GM23338 (cell line): ENCODE measurements at regions not wholly inside any gene's neighbourhood (a gene's known extent, or its start where the extent isn't known, plus 50 kb on each side); places are given as distances from the start of the nearest gene placed in this dataset.

Experiments
- ATAC-seq: fragments of 200-7000 bp; cut with Tn5 transposase; 3 replicates; pipeline ENCODE4 v1.9.1; 2020
- DNase-seq: peaks from one replicate; pipeline ENCODE4 v3.0.0-alpha.2; 2015; ENCODE audit warnings: low spot score
- H2AFZ ChIP-seq: fragments of 200-600 bp; sonication (generic); 2 replicates; pipeline ENCODE4 v1.8.0; 2016; ENCODE audit warnings: antibody characterized with exemption, mild to moderate bottlenecking, moderate library complexity
- H3F3A ChIP-seq: fragments of 200-600 bp; sonication (generic); replicated peaks from 2 replicates; pipeline ENCODE4 v1.8.0; 2017; ENCODE audit warnings: antibody characterized with exemption, mixed run types, low read depth
- H3K27ac ChIP-seq: fragments of 200-600 bp; sonication (generic); 2 replicates; pipeline ENCODE4 v1.6.1; 2016; ENCODE audit warnings: low read depth
- H3K27me3 ChIP-seq: fragments of 200-600 bp; sonication (generic); 2 replicates; pipeline ENCODE4 v1.8.0; 2016; ENCODE audit warnings: mild to moderate bottlenecking, mixed run types, moderate library complexity; ENCODE audit not compliant: insufficient read depth
- H3K36me3 ChIP-seq: fragments of 200-600 bp; sonication (generic); 2 replicates; pipeline ENCODE4 v1.8.0; 2016; ENCODE audit warnings: mild to moderate bottlenecking; ENCODE audit not compliant: insufficient read depth
- H3K4me1 ChIP-seq: fragments of 200-600 bp; sonication (generic); 2 replicates; pipeline ENCODE4 v1.8.0; 2016; ENCODE audit warnings: mild to moderate bottlenecking, moderate library complexity; ENCODE audit not compliant: insufficient read depth
- H3K4me2 ChIP-seq: fragments of 200-600 bp; sonication (generic); 2 replicates; pipeline ENCODE4 v1.7.1; 2017; ENCODE audit warnings: mixed run types
- H3K4me3 ChIP-seq: fragments of 200-600 bp; sonication (generic); 2 replicates; pipeline ENCODE4 v1.6.1; 2016; ENCODE audit warnings: mixed run types
- H3K79me2 ChIP-seq: fragments of 200-600 bp; sonication (generic); replicated peaks from 2 replicates; pipeline ENCODE4 v1.8.0; 2017; ENCODE audit warnings: mild to moderate bottlenecking; ENCODE audit not compliant: insufficient read depth
- H3K9me2 ChIP-seq: fragments of 200-600 bp; sonication (generic); 2 replicates; pipeline ENCODE4 v1.8.0; 2017; ENCODE audit not compliant: insufficient read depth
- H4K20me1 ChIP-seq: fragments of 200-600 bp; sonication (generic); replicated peaks from 2 replicates; pipeline ENCODE4 v1.8.0; 2017; ENCODE audit warnings: mild to moderate bottlenecking; ENCODE audit not compliant: insufficient read depth
- H3K27ac Mint-ChIP-seq: 2 replicates; pipeline ENCODE4 v1.8.0; 2020; ENCODE audit warnings: inconsistent platforms, mild to moderate bottlenecking, moderate library complexity, mixed read lengths
- H3K27me3 Mint-ChIP-seq: 3 replicates; pipeline ENCODE4 v1.8.0; 2022; ENCODE audit warnings: low read depth, mild to moderate bottlenecking, moderate library complexity, mixed read lengths, inconsistent platforms; ENCODE audit not compliant: insufficient read depth, poor library complexity
- H3K36me3 Mint-ChIP-seq: 3 replicates; pipeline ENCODE4 v1.8.0; 2021; ENCODE audit warnings: low read depth, mild to moderate bottlenecking, inconsistent platforms, moderate library complexity, mixed read lengths
- H3K4me1 Mint-ChIP-seq: 3 replicates; pipeline ENCODE4 v1.8.0; 2020; ENCODE audit warnings: mild to moderate bottlenecking, inconsistent platforms, mixed read lengths
- H3K4me3 Mint-ChIP-seq: 3 replicates; pipeline ENCODE4 v1.8.0; 2021; ENCODE audit warnings: moderate library complexity, mild to moderate bottlenecking, inconsistent platforms, mixed read lengths
- H3K9me3 Mint-ChIP-seq: 3 replicates; pipeline ENCODE4 v1.8.0; 2020; ENCODE audit warnings: moderate library complexity, mild to moderate bottlenecking, inconsistent platforms, mixed read lengths
- ZNF462 ChIP-seq: fragments of 250-450 bp; sonication (Bioruptor Pico); IDR thresholded peaks from 2 replicates; pipeline ENCODE4 v1.5.0; 2020; ENCODE audit warnings: mild to moderate bottlenecking, moderate library complexity
- TF ChIP-seq, protein P1 (sequence below): IDR thresholded peaks from one replicate; pipeline ENCODE4 v1.6.1; 2018; ENCODE audit warnings: antibody characterized with exemption; ENCODE audit not compliant: unreplicated experiment

GRCh38 chr6:10219510-10219909, 195.4 kb downstream of the TFAP2A start (continued):
- TF ChIP-seq ZNF462 (CRISPR knock-in tag), result no peak

- no peaks in the 10 kb centered on the region for H3K4me1 Mint-ChIP-seq
Measured at GRCh38 chr6:10217111-10217510, 197.8 kb downstream of the TFAP2A start.

More at GRCh38 chr6:10217111-10217510, 197.8 kb downstream of the TFAP2A start:
- H3K36me3 Mint-ChIP-seq, result no peaks in the 10 kb centered on the region
- H3K9me3 Mint-ChIP-seq, result no peaks in the 10 kb centered on the region
- H3K4me3 Mint-ChIP-seq, result no peak overlapping the region
- H3K79me2 ChIP-seq, result no peaks in the 10 kb centered on the region
- H3K27ac Mint-ChIP-seq, result no peak overlapping the region
- H4K20me1 ChIP-seq, result no peaks in the 10 kb centered on the region
- no peaks in the 10 kb centered on the region for H3K27me3 Mint-ChIP-seq
- H3K27me3 ChIP-seq, result no peaks in the 10 kb centered on the region
- H3K9me2 ChIP-seq, result no peaks in the 10 kb centered on the region
- no peak overlapping the region for H3K27ac ChIP-seq
- no peaks in the 10 kb centered on the region for H3K36me3 ChIP-seq
- peak overlapping the region; percentile 81 for H2AFZ ChIP-seq
- no peaks in the 10 kb centered on the region for H3K4me1 ChIP-seq
- H3F3A ChIP-seq, result no peaks in the 10 kb centered on the region
- TF ChIP-seq, protein P1, sequence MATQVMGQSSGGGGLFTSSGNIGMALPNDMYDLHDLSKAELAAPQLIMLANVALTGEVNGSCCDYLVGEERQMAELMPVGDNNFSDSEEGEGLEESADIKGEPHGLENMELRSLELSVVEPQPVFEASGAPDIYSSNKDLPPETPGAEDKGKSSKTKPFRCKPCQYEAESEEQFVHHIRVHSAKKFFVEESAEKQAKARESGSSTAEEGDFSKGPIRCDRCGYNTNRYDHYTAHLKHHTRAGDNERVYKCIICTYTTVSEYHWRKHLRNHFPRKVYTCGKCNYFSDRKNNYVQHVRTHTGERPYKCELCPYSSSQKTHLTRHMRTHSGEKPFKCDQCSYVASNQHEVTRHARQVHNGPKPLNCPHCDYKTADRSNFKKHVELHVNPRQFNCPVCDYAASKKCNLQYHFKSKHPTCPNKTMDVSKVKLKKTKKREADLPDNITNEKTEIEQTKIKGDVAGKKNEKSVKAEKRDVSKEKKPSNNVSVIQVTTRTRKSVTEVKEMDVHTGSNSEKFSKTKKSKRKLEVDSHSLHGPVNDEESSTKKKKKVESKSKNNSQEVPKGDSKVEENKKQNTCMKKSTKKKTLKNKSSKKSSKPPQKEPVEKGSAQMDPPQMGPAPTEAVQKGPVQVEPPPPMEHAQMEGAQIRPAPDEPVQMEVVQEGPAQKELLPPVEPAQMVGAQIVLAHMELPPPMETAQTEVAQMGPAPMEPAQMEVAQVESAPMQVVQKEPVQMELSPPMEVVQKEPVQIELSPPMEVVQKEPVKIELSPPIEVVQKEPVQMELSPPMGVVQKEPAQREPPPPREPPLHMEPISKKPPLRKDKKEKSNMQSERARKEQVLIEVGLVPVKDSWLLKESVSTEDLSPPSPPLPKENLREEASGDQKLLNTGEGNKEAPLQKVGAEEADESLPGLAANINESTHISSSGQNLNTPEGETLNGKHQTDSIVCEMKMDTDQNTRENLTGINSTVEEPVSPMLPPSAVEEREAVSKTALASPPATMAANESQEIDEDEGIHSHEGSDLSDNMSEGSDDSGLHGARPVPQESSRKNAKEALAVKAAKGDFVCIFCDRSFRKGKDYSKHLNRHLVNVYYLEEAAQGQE, result no peak
- H3K4me3 ChIP-seq, result no peak overlapping the region
- DNase-seq, result no peak
- ATAC-seq, result no peak
- no peak overlapping the region for H3K4me2 ChIP-seq
